HG02938 (cell line): ENCODE measurements at regions not wholly inside any gene's neighbourhood (a gene's known extent, or its start where the extent isn't known, plus 50 kb on each side); places are given as distances from the start of the nearest gene placed in this dataset.
"Not testable (repeated sequence)": the region's sequence is repeated elsewhere in the genome, so short reads cannot be mapped to it uniquely, and the experiment has no call there.

ENCODE experiments used
- ATAC-seq: cut with Tn5 transposase; IDR thresholded peaks from one replicate; pipeline ENCODE4 v1.9.1; 2021; ENCODE audit warnings: mild to moderate bottlenecking, moderate library complexity; ENCODE audit not compliant: unreplicated experiment

DNA sequence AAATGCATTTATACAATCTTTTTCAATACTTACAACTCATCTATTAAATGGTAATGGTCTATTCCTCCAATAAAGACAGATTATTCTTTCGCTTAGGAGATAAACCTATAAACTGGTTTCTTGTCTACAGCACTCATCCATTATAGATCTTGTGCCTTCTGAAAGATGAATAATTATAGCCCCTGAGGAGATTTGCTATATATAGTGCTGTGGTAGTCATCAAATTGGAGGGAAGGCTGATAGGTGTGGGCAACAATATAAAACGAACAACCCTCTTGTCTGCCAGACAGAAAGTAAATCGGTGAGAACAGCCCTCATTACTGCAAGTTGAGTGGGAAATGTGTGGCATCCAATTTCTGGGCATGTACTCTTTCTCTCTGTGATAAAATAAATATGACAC lies 292.5 kb upstream of the CNR1 start:
- ATAC-seq = no peak

DNA sequence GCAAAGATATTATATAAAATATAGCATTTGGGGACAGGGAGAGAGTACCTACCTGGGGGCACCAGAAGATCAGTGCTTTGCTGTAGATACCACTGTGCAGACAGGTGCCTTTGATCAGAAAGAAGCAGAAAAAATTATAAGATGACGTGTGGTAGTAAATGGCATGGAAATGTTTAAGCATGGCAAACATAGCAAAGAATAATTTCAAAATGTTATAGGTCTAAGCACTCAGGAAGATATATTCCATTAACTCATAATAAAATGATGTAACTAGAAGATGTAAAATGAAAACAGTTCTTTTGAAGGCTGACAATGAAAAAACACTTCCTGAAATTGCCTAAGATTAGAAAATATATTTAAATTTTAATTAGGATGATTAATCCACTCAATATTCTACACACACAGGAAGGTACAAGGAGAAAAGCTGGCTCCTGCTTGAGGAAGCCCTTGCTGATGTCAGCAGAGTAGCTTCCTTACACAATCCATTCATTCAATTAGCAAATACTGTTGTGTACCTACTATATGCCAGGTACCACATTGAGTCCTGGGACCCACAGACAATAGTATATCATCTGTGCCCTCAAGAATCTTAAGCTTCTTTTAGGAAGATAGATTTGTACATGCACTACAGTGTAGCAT lies 290.2 kb upstream of the CNR1 start:
- ATAC-seq = no peak

DNA sequence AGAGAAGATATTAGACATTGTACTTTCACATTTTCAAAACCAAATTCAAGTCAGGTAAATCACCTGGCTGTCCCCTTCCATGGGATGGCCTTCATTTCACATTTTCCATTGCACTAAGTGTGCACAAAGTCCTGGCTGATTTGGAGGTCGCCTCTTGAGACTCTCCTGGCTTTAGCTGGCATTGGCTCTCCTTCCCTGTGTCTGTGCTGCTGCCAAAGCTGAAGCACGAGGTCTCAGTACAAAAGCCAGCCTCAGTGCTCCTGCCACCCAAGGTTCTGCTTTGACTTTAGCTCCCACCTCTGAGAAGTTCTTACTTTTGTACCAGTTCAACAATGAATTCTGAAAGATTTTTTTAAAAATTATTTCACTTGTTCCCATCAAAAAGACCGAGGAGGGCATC lies 289.2 kb upstream of the CNR1 start:
- ATAC-seq = no peak

DNA sequence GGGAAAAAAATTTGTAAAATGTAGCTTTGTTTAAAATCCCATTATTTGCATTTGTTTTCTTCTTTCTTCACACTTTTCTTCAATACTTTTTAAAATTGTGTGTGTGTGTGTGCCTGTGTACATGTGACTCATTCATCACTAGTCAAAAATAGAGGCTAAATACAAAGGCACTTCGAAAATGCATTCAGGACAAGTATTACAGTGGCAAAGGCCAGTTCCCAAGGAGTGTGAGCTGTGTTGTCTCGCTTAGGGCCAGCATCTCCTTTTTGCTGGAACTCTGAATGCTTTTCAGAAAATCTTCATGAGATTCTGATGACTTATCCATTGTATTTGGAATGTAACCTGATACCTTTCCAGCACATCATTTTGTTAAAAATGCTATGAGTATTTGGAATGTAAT lies 288.5 kb upstream of the CNR1 start:
- ATAC-seq = no peak

DNA sequence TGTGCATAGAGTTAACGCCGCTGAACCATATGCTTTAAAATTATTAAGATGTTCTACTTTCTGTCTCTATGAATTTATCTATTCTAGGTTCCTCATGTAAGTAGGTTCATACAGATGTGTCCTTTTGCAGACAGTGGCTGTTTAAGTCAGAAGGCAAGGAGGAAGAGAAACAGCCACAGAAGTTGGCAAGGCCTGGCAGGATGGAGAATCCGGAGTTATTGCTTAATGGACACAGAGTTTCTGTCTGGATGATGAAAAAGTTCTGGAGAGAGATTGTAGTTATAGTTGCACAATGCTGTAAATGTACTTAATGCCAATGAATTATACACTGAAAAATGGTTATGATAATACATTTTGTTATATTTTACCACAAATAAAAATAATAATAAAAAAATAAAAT lies 283.6 kb upstream of the CNR1 start:
- no peak for ATAC-seq

DNA sequence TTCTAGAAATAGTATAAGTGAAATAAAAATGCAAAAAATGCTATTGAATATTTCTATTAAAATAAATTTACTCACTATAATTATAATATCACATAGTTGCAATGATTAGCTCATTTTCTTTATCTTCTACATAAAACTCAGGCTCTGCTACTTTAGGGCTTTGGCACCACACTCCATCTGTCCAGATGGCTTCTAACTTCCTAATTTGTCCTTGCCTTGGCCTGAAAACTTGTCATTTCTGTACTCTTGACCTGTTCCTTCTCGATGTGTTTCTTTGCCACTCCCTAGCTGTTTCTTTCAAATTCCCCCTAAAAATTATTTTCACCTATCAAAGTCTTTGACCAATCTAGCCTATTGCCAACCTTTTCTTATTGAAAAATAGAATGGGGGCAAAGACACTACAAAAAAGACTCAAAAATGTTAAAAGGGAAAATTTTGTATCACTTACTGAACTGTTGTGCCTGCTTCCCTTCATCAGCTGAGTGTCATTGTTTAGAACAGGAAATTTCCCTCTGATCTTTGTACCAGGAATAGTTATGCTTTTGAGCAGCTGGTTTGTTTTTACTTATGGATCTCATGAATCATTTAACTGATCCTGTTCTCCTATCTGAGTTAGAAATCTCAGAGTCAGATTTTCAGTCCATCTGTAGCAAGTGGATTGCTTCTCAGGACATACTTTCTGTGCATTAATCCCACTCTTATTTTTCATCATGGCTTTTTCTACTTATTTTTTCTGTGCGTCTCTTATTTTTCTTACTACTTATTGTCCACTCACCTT lies 279.2 kb upstream of the CNR1 start:
- ATAC-seq = no peak

DNA sequence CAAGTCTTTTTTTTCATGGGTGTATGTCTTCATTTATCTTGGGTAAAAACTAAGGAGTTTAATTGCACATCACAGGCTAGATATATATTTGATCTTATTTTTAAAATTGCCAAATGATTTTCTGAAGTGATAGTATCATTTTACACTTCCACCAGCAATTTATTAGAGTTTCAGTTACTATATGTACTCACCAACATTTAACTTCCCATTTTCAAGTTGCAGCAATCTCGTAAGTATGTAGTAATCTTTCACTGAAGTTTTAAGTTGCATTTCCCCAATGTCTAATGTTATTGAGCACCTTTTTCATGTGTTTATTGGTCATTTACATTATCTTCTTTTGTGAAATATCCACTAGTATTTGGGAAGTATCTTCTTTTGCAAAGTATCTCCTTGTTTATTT lies 277.4 kb upstream of the CNR1 start:
- ATAC-seq = no peak

DNA sequence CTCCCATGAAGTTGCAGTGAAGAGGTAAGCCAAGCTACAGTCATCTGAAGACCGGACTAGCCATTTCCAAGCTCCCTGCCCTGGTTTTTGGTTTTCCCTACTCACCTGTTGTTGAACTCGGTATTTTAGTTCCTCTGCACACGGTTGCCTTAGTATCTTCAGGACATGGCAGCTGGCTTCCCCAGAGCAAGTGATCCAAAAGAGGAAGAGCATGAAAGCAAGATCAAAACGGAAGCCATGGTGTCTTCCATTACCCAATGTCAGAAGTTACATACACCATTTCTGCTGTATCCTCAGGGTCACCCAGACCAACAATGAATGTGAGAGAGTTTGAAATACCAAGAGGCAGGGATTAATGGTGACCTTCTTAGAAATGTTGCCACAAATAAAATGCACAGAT lies 276.6 kb upstream of the CNR1 start:
- ATAC-seq = no peak

DNA sequence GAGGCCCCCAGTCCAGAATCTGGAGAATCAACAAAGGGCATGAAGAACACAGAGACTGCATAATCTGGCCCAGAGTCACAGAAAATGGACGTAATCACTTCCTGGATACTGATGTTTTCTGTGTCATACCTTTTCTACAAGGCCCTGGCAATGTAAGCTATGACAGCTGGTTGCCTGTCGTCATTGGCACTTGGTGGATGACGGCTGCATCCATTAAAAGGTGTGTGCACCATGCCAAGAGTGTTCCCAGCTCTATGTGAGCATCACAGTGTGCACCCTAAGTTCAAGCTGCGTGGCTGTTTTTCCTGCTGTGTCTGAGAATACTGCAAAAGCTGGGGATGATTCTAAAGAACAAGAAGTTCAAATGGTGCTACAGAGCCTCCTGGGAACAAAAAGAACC lies 275.2 kb upstream of the CNR1 start:
- no peak for ATAC-seq

DNA sequence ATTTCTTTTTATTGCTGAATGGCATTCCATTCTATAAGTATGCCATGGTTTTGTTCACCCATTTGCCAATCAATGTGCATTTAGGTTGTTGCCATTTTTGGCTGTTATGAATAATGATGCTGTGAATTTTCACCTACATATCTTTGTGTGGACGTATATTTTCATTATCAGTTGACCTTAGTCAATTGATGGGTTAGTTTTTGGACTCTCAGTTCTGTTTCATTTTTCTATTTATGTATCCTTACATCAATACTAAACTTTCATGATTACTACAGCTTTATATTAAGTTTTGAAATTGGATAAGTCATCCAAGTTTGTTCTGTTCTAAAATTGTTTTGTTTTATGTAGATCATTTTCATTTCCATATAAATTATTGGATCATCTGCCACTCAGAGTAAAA lies 261.9 kb upstream of the CNR1 start:
- ATAC-seq = no peak

DNA sequence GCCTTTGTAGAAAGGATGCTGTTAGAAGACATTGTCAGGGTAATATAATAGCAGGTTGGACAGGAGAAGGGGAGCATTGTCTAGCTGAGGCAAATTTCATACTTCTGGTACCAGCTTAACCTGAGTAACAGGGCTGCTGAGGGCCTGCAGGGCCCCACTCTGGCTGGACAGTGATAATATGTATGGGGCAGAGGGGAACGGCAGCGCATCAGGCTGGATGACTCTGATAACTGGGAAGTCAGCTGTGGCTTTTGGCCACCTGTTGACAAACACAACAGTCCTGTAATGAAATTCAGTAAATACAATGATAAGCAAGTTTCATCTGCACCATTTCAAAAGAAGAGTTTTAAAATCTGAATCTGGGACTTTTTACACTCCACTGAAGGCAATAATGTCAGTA lies 259.9 kb upstream of the CNR1 start:
- ATAC-seq = no peak

DNA sequence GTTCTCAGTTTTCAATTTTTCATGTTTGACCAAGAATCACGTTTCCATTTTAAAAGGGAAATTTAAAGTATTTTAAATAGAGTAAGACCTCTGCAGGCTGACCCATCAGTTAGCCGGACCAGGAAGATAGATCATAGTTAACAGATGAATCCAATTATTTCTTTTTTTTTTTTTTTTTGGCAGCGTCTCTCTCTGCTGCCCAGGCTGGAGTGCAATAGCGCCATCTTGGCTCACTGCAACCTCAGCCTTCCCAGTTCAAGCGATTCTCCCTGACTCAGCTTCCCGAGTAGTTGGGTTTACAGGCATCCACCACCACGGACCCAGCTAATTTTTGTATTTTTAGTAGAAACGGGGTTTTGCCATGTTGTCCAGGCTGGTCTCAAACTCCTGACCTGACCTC lies 256.7 kb upstream of the CNR1 start:
- ATAC-seq = no peak

DNA sequence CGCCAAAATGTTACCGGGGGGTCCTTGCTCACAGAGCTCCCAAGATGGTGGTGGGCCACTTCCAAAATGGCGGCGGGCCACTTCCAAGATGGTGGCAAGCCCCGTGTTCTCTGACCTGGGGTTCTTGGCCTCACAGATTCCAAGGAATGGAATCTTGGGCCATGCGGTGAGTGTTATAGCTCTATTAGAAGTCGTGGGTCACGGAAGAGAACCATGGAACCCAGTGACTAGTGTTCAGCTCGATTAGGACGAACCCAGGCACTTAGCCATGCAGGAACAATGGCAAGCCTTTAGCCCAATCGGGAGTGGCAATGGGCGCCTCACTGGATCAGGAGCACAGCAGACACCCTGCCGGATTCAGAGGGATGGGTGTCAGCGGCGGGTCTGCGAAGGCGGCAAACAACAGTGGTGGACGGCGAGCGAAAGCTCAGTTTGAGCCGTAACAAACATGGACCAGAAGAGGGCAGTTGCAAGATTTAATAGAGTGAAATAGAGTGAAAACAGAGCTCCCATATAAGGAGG lies 254.9 kb upstream of the CNR1 start:
- not testable (repeated sequence) for ATAC-seq

DNA sequence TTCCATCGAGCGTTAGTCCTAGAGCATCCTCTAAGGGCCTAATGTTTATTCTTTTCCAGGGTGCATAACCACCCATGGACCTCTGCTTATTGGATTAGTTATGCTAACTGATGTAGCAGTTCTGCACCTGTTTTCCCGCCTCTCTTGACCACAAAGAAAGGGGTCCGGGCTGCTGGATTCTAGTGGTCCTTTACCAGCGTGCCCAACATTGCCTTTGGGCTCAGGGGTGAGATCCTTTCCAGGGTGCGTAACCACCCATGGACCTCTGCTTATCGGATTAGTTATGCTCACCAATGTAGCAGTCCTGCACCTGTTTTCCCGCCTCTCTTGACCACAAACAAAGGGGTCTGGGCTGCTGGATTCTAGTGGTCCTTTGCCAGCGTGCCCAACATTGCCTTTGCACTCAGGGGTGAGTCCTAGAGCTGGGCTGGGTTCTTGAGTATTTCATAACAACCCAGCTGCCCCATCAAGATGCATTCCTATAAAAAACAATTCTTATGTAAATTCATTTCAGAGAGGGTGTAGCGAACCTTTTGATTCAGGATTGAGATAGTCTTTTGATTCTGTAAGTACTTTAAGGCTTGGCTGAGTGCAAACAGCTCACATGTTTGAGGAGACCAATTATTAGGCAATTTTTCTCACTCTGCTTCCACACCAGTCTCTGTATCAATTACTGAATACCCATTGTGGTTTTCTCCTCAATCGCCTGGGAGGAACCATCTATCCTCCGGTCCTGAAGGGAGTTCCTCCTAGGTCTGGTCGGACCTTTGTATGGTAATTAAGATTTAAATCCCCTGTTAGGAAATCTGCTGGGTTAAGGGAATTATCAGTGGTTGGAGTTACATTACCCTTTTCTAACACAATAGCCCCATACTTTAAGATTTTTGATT lies 253.0 kb upstream of the CNR1 start:
- ATAC-seq = not testable (repeated sequence)

DNA sequence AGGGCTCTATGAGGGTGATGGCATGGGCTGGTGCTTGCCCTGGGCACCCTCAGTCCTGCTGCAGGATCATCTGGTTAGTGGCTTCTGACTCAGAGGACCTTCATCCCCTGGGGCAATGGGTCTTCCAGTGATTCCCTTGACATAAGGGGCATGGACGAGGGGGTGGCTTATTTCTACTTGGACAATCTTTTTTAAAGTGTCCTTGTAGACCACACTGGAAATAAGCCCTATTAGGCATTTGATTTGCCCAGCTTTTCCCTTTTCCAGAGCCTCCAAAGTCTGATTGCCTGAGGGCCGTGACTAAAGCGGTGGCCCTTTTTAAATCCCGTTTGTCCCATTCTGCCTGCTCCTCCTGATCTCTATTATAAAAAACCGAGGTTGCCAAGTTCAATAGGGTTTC lies 251.2 kb upstream of the CNR1 start:
- not testable (repeated sequence) for ATAC-seq

DNA sequence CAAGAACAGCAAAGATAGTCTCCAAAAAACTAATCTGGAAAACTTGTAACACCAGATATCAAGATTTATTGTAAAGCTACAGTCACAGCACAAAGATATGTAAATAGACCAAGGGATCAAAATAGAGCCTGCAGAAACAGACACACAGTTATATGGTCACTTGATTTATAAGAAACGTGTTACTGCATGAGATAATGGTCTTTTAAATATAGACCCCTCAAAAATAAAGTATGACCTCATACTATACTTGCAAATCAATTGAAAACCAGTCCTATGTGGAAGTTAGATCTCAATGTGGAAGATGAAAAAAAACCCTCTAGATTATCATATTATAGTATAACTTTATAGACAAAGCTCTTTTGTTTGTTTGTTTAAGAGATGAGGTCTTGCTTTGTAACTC lies 247.3 kb upstream of the CNR1 start:
- no peak for ATAC-seq

DNA sequence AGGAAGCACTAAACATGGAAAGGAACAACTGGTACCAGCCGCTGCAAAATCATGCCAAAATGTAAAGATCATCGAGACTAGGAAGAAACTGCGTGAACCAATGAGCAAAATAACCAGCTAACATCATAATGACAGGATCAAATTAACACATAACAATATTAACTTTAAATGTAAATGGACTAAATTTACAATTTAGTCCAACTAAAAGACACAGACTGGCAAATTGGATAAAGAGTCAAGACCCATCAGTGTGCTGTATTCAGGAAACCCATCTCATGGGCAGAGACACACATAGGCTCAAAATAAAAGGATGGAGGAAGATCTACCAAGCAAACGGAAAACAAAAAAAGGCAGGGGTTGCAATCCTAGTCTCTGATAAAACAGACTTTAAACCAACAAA lies 242.2 kb upstream of the CNR1 start:
- not testable (repeated sequence) for ATAC-seq

DNA sequence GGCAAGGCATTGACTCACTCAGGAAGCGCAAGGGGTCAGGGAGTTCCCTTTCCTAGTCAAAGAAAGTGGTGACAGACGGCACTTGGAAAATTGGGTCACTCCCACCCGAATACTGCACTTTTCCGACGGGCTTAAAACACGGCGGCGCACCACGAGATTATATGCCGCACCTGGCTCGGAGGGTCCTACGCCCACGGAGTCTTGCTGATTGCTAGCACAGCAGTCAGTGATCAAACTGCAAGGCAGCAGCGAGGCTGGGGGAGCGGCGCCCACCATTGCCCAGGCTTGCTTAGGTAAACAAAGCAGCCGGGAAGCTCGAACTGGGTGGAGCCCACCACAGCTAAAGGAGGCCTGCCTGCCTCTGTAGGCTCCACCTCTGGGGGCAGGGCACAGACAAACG lies 240.5 kb upstream of the CNR1 start:
- not testable (repeated sequence) for ATAC-seq

DNA sequence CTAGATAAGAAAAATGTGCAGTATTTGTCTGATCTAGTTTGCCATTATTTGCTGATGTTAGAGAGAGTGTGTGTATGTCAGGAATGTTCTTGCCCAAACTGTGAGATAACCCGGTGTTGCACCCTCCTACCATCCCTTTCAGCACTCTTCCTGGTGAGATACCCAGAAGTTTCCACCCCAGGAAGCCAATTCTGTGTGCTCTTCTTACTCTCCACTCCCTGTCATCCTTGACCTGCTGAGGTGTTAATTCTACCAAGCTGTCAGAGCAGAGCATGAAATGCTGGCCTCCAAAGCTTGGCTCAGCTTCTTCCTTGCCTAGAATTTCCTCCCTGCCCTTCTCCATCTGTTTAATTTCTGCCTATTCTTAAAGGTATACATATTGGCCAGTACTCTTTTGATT lies 237.3 kb upstream of the CNR1 start:
- no peak for ATAC-seq

DNA sequence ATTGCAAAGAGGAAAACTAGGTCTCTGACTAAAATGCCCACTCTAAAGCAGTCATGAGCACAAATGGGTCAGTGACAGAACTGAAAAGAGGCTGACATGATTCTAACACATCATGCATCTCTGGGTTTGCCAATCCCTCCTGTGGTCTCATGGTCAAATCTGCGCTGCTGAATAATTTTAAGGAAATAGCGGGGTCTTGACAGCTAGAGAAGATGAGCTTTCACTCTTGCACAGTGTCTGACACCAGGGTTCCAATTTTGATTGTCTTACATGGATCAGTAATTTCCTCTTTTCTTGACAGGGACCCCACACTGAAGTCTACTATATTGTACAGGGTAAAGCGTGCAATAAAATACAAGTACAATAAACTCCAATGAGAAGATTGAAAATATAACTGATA lies 236.8 kb upstream of the CNR1 start:
- no peak for ATAC-seq

DNA sequence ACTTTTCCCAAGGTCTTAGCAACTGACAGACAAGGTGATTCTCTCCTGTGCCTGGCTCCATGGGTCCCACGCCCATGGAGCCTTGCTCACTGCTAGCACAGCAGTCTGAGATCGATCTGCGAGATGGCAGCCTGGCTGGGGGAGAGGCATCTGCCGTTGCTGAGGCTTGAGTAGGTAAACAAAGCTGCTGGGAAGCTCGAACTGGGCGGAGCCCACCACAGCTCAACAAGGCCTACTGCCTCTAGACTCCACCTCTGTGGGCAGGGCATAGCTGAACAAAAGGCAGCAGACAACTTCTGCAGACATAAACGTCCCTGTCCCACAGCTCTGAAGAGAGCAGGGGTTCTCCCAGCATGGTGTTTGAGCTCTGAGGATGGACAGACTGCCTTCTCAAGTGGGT lies 224.9 kb upstream of the CNR1 start:
- ATAC-seq = not testable (repeated sequence)

DNA sequence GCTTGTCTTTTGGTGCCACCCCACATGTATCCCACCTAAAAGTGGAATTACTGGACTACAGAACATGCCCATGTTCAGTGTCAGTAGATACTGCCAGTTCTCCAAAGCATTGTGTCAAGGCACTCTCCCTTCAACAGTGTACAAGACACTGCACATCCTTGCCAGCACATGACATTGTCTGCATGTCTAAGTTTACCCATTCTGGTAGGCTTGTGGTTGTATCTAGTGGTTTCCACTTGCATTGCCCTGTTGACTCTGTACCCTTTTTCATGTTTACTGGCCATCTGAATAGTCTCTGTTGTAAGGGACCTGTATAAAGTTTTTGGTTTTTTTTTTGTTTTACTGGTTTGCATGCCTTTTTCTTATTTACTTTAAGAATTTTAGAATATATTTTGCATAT lies 222.4 kb upstream of the CNR1 start:
- ATAC-seq = no peak
